NCI-H2081 treated with DMSO at 0.1 percent for 48 hours (cell line): ENCODE measurements at regions not wholly inside any gene's neighbourhood (a gene's known extent, or its start where the extent isn't known, plus 50 kb on each side); places are given as distances from the start of the nearest gene placed in this dataset.
"Not testable (repeated sequence)": the region's sequence is repeated elsewhere in the genome, so short reads cannot be mapped to it uniquely, and the experiment has no call there.

Source experiments
- DNase-seq: peaks from one replicate; lab custom pipeline; 2025; lab: John Stamatoyannopoulos, UW

GRCh38 chr2:120531863-120532600 is 186.1 kb downstream of the INHBB start:
- no peak for DNase-seq

- DNase-seq: no peak
Observed at GRCh38 chr2:120533625-120534024, 187.7 kb downstream of the INHBB start.

- DNase-seq: no peak
Observed at GRCh38 chr2:120534457-120534856, 188.5 kb downstream of the INHBB start.

- no peak for DNase-seq
Observed at GRCh38 chr2:120535081-120535480, 189.1 kb downstream of the INHBB start.

GRCh38 chr2:120536141-120536540 is 190.2 kb downstream of the INHBB start:
- no peak for DNase-seq

- peak; percentile 15 for DNase-seq
Observed at GRCh38 chr2:120538691-120539423, 192.9 kb downstream of the INHBB start.

- DNase-seq: no peak
Observed at GRCh38 chr2:120539424-120539936, 193.5 kb downstream of the INHBB start.

GRCh38 chr2:120539937-120540718 is 194.2 kb downstream of the INHBB start:
- DNase-seq: no peak

GRCh38 chr2:120540719-120541552 is 194.7 kb upstream of the GLI2 start:
- DNase-seq: no peak

- DNase-seq: no peak
Observed at GRCh38 chr2:120541553-120541932, 194.1 kb upstream of the GLI2 start.

GRCh38 chr2:120541972-120542670 is 193.5 kb upstream of the GLI2 start:
- DNase-seq: no peak

- no peak for DNase-seq
Observed at GRCh38 chr2:120542911-120543527, 192.6 kb upstream of the GLI2 start.

- DNase-seq: no peak
Observed at GRCh38 chr2:120543899-120544298, 191.8 kb upstream of the GLI2 start.

- no peak for DNase-seq
Observed at GRCh38 chr2:120544522-120544921, 191.1 kb upstream of the GLI2 start.

GRCh38 chr2:120545007-120545406 is 190.7 kb upstream of the GLI2 start:
- not testable (repeated sequence) for DNase-seq

- no peak for DNase-seq
Observed at GRCh38 chr2:120545521-120546047, 190.1 kb upstream of the GLI2 start.

- DNase-seq: no peak
Observed at GRCh38 chr2:120546048-120546864, 189.4 kb upstream of the GLI2 start.

- DNase-seq: no peak
Observed at GRCh38 chr2:120546865-120547390, 188.7 kb upstream of the GLI2 start.

GRCh38 chr2:120547662-120548061 is 188.0 kb upstream of the GLI2 start:
- no peak for DNase-seq
